Psoas muscle (tissue), 7 donors: ENCODE measurements at regions not wholly inside any gene's neighbourhood (a gene's known extent, or its start where the extent isn't known, plus 50 kb on each side); places are given as distances from the start of the nearest gene placed in this dataset.
"Not testable (repeated sequence)": the region's sequence is repeated elsewhere in the genome, so short reads cannot be mapped to it uniquely, and the experiment has no call there.

Source experiments
- ATAC-seq, 4 donors: fragments of 200-7000 bp; cut with Tn5 transposase; one replicate each; pipeline ENCODE4 v1.9.1; 2020; ENCODE audit warnings: moderate library complexity in 3 of 4, mild to moderate bottlenecking in 2 of 4
- DNase-seq, 2 donors: peaks; one replicate each; pipeline ENCODE4 v3.0.0-alpha.2; 2020
- H3K27ac ChIP-seq: fragments of 200-600 bp; one replicate; pipeline ENCODE4 v1.8.0; 2022
- H3K27me3 ChIP-seq, 3 donors: fragments of 200-600 bp in 1 of 3; one replicate each; pipeline versions ENCODE4 v1.6.1 to v1.8.0; 2013 to 2022; ENCODE audit warnings: low read length in 2 of 3, mild to moderate bottlenecking in 2 of 3, moderate library complexity in 1 of 3; ENCODE audit not compliant: insufficient read depth in 3 of 3
- H3K36me3 ChIP-seq, 2 donors: fragments of 200-600 bp in 1 of 2; one replicate each; pipeline versions ENCODE4 v1.6.1 to v1.8.0; 2013 to 2022; ENCODE audit warnings: low read depth in 1 of 2, mild to moderate bottlenecking in 1 of 2, moderate library complexity in 1 of 2; ENCODE audit not compliant: insufficient read depth in 1 of 2
- H3K4me1 ChIP-seq: fragments of 200-600 bp; one replicate; pipeline ENCODE4 v1.8.0; 2022
- H3K4me3 ChIP-seq: fragments of 200-600 bp; one replicate; pipeline ENCODE4 v1.8.0; 2022; ENCODE audit warnings: mild to moderate bottlenecking
- H3K9me3 ChIP-seq: fragments of 200-600 bp; one replicate; pipeline ENCODE4 v1.8.0; 2022
- CTCF ChIP-seq: fragments of 200-600 bp; IDR thresholded peaks from one replicate; pipeline ENCODE4 v1.8.0; 2022; ENCODE audit warnings: antibody characterized with exemption
- WGBS, 3 donors: extraction: QIAGEN DNeasy Blood & Tissue Kit; methylation state at CpG; one replicate each; pipeline versions ENCODE4 v1.1.6 to v1.1.7; 2013; 5-methylcytosine and 5-hydroxymethylcytosine counted together
- intact Hi-C, 2 donors: fragments of 100-400 bp; cut with DNase I; formaldehyde crosslinking; loops; one replicate each; pipeline versions ENCODE4 v1.11.0 to v1.14.2; 2022
- donor health status: healthy with polysubstance abuse.
- donor health status: DM: no; HTN: no; CAD: no; lungs with moderate emphysema.
- donor health status: Bipolar disorder and iron deficiency.
- donor health status: healthy.
- donor health status: DM: yes; HTN: yes; CAD: no.
- donor health status: DM: no; HTN: no; CAD: no.
- donor health status: DM: yes; HTN: yes; CAD: no.

- no peak for TF ChIP-seq CTCF
- ATAC-seq (no peak), DNase-seq (no peak)
- WGBS, 3 donors = 0 to 38% (median 25%) methylated on average over 1 of the region's 1 CpG
- no peaks in the 10 kb centered on the region for H3K4me1 ChIP-seq
- H3K36me3 ChIP-seq = no peaks in the 10 kb centered on the region
- H3K4me3 ChIP-seq = no peak overlapping the region
- H3K27ac ChIP-seq = no peak overlapping the region
- intact Hi-C loops = no loop called here
- H3K9me3 ChIP-seq = no peaks in the 10 kb centered on the region
- no peaks in the 10 kb centered on the region for H3K27me3 ChIP-seq
These were observed 483.1 kb upstream of the EPHA6 start for GRCh38 chr3:96331341-96331740.

- no peak for ATAC-seq
- no peak for DNase-seq
- intact Hi-C loops = no loop called here
- H3K4me1 ChIP-seq = no peaks in the 10 kb centered on the region
- H3K27me3 ChIP-seq = no peaks in the 10 kb centered on the region
- no peaks in the 10 kb centered on the region for H3K36me3 ChIP-seq
- H3K4me3 ChIP-seq = no peak overlapping the region
- no peaks in the 10 kb centered on the region for H3K9me3 ChIP-seq
- WGBS, 3 donors = 51 to 57% (median 53%) methylated on average over 1 of the region's 1 CpG
- TF ChIP-seq CTCF = no peak
- no peak overlapping the region for H3K27ac ChIP-seq
These were observed 479.6 kb upstream of the EPHA6 start for GRCh38 chr3:96334779-96335178.

GRCh38 chr3:96347289-96347688, 467.1 kb upstream of the EPHA6 start:
- Histone ChIP-seq H3K27ac (no peak overlapping the region), H3K27me3 (no peaks in the 10 kb centered on the region), H3K4me1 (no peaks in the 10 kb centered on the region), H3K36me3 (no peaks in the 10 kb centered on the region), H3K9me3 (no peaks in the 10 kb centered on the region), H3K4me3 (no peak overlapping the region)
- ATAC-seq (no peak), DNase-seq (no peak)
- no peak for TF ChIP-seq CTCF
- intact Hi-C loops = no loop called here
- WGBS, 3 donors = 67 to 77% (median 71%) methylated on average over 3 of the region's 3 CpGs

GRCh38 chr3:96351598-96351997, 462.8 kb upstream of the EPHA6 start:
- H3K27me3 ChIP-seq, H3K27ac ChIP-seq, ATAC-seq, H3K4me3 ChIP-seq, H3K9me3 ChIP-seq, DNase-seq, H3K36me3 ChIP-seq, intact Hi-C loops, H3K4me1 ChIP-seq: not testable (repeated sequence)

- ATAC-seq (no peak), DNase-seq (no peak)
- TF ChIP-seq CTCF = no peak
- Histone ChIP-seq H3K27ac (no peak overlapping the region), H3K27me3 (no peaks in the 10 kb centered on the region), H3K9me3 (no peaks in the 10 kb centered on the region), H3K36me3 (no peaks in the 10 kb centered on the region), H3K4me3 (no peak overlapping the region), H3K4me1 (no peaks in the 10 kb centered on the region)
- 77 to 82% (median 78%) methylated on average over 2 of the region's 2 CpGs for WGBS, 3 donors
- intact Hi-C loops = no loop called here
These were observed 460.3 kb upstream of the EPHA6 start for GRCh38 chr3:96354106-96354505.
